Endothelial cell of umbilical vein (primary cell): ENCODE measurements at regions not wholly inside any gene's neighbourhood (a gene's known extent, or its start where the extent isn't known, plus 50 kb on each side); places are given as distances from the start of the nearest gene placed in this dataset.
A peak's percentile ranks its signal among the peaks of the same experiment; 100 is the strongest.

Experiments
- BruUV-seq: library from RNA; stranded (reverse); fragments of 400-500 nt; replicated peaks from 2 replicates; lab custom pipeline; 2021; lab: Mats Ljungman, UMichigan
- CTCF ChIA-PET: fragments of 300-600, 350-600 bp; sonication (Branson Sonifier 250); formaldehyde crosslinking; loops from one replicate; lab custom pipeline; 2021; ENCODE audit warnings: antibody characterized with exemption, inconsistent platforms; lab: Charles Lee
- POLR2A ChIA-PET: fragments of 300-600, 350-600 bp; sonication (Branson Sonifier 250); formaldehyde crosslinking; loops from one replicate; lab custom pipeline; 2021; ENCODE audit warnings: antibody characterized with exemption, inconsistent platforms; lab: Charles Lee
- DNase-seq: peaks from one replicate; pipeline ENCODE4 v3.0.0-alpha.2; 2011; ENCODE audit warnings: low read depth, low spot score
- FAIRE-seq: peaks from 2 replicates; lab custom pipeline; 2011; peaks lifted over from hg19 to GRCh38; lab: Jason Lieb, UNC
- H2AFZ ChIP-seq: 2 replicates; pipeline ENCODE4 v1.6.0; 2012; ENCODE audit warnings: low read depth, low read length, control low read depth, inconsistent platforms
- H3K27ac ChIP-seq: 2 replicates; pipeline ENCODE4 v1.5.1; 2011; ENCODE audit warnings: low read depth, mild to moderate bottlenecking, control low read depth, low read length, moderate library complexity; ENCODE audit not compliant: insufficient read depth
- H3K27me3 ChIP-seq, 2 experiments: 2 replicates each; pipeline versions ENCODE4 v1.6.0 to v1.6.1; 2011; ENCODE audit warnings: low read length in 2 of 2, mixed read lengths in 1 of 2; ENCODE audit not compliant: control insufficient read depth in 2 of 2, insufficient read depth in 2 of 2
- H3K36me3 ChIP-seq, 2 experiments: 2 replicates in 1 of 2; 3 replicates in 1 of 2; pipeline ENCODE4 v1.5.1; 2011; ENCODE audit warnings: low read length in 2 of 2, mild to moderate bottlenecking in 1 of 2, moderate library complexity in 1 of 2; ENCODE audit not compliant: control insufficient read depth in 2 of 2, insufficient read depth in 2 of 2; ENCODE audit errors: extremely low read depth in 1 of 2
- H3K4me1 ChIP-seq: 3 replicates; pipeline ENCODE4 v1.5.1; 2011; ENCODE audit warnings: mild to moderate bottlenecking, low read length; ENCODE audit not compliant: control insufficient read depth, insufficient read depth; ENCODE audit errors: extremely low read depth
- H3K4me2 ChIP-seq: 2 replicates; pipeline ENCODE4 v1.6.1; 2011; ENCODE audit warnings: low read length, control low read depth, mixed read lengths; ENCODE audit not compliant: insufficient read depth
- H3K4me3 ChIP-seq, 3 experiments: fragments of 200-600 bp in 1 of 3; sonication (generic), shearing (Covaris generic) in 1 of 3; replicated peaks in 1 of 3; 2 replicates each; pipeline ENCODE4 v1.5.1; 2011 to 2016; ENCODE audit warnings: control low read depth in 3 of 3, low read length in 3 of 3, mild to moderate bottlenecking in 2 of 3, inconsistent platforms in 1 of 3, low read depth in 1 of 3, moderate library complexity in 1 of 3; ENCODE audit not compliant: insufficient read depth in 1 of 3
- H3K79me2 ChIP-seq: 2 replicates; pipeline ENCODE4 v1.6.0; 2012; ENCODE audit warnings: low read length, inconsistent platforms; ENCODE audit not compliant: control insufficient read depth, insufficient read depth
- H3K9ac ChIP-seq: replicated peaks from 2 replicates; pipeline ENCODE3; 2011; ENCODE audit warnings: low read length, control low read depth; ENCODE audit not compliant: insufficient read depth; ENCODE audit errors: extremely low read depth
- H3K9me1 ChIP-seq: replicated peaks from 3 replicates; pipeline ENCODE4 v1.6.0; 2011; ENCODE audit warnings: mild to moderate bottlenecking, low read length; ENCODE audit not compliant: control insufficient read depth, insufficient read depth; ENCODE audit errors: extremely low read depth
- H3K9me3 ChIP-seq: replicated peaks from 2 replicates; pipeline ENCODE4 v1.5.1; 2012; ENCODE audit warnings: low read length, inconsistent platforms; ENCODE audit not compliant: control insufficient read depth, insufficient read depth
- H4K20me1 ChIP-seq: replicated peaks from 2 replicates; pipeline ENCODE3; 2011; ENCODE audit warnings: mild to moderate bottlenecking, low read length; ENCODE audit not compliant: control insufficient read depth, insufficient read depth; ENCODE audit errors: extremely low read depth
- FOS ChIP-seq: IDR thresholded peaks from 2 replicates; pipeline ENCODE4 v1.6.1; 2011; ENCODE audit warnings: mild to moderate bottlenecking, low read length, moderate library complexity, borderline replicate concordance; ENCODE audit not compliant: insufficient read depth
- JUN ChIP-seq: IDR thresholded peaks from 2 replicates; pipeline ENCODE4 v1.6.1; 2011; ENCODE audit warnings: borderline replicate concordance, low read depth; ENCODE audit not compliant: insufficient read length, insufficient read depth
- POLR2A ChIP-seq: IDR thresholded peaks from 2 replicates; pipeline ENCODE4 v1.6.1; 2012; ENCODE audit warnings: low read depth, mild to moderate bottlenecking, control low read depth, low read length
- POLR2AphosphoS5 ChIP-seq: IDR thresholded peaks from 2 replicates; pipeline ENCODE4 v1.6.1; 2012; ENCODE audit warnings: low read depth, mild to moderate bottlenecking, control low read depth, low read length, moderate library complexity; ENCODE audit not compliant: insufficient read depth
- dilution Hi-C: fragments of 300-500 bp; cut with MboI; formaldehyde crosslinking; loops from one replicate; pipeline ENCODE4 v1.15.0; 2019; ENCODE audit warnings: low sequenced_read_pairs; ENCODE audit not compliant: extremely low pct_ligation_motif_present
- intact Hi-C: fragments of 100-400 bp; cut with micrococcal nuclease; formaldehyde crosslinking; loops from one replicate; pipeline ENCODE4 v1.10.0; 2022
- TF ChIP-seq, protein P1 (sequence below): IDR thresholded peaks from 2 replicates; pipeline ENCODE4 v1.6.1; 2011; ENCODE audit not compliant: insufficient read depth, insufficient read length

DNA sequence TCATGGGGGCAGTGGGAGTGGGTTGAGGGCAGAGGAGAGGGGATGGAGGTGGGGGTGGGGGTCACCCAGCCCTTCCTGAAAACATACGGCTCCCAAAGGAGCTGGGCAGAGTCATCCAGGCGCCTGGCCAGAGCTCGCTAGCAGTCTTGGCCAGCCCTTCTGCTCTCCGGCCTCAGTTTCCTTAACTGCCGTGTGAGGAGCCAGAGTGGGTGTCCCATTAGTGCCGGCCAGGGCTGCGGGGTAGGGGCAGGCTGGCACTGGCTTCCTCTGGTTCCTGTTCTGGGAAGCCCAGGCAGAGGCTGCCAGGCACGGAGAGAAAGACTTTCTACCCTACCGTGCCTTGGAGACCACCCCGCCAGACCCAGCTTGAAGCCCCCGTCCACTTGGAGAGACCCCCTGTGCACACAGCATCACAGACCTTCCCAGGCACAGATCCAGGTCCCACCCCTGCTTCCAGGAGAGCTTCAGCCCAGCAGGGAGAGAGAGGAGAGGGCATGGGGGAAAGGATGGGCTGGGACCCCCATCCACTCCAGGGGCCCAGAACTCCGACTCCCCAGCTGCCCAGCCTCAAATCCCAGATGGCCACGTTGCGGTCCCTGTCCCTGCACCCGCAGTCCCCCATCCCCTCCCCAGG is 93.3 kb downstream of the RFLNA start:
- POLR2A ChIA-PET, result interaction anchor here (0.6 to 2.0 kb wide), 3 partner anchors 8 to 131 kb away, joined by 3 to 11 read pairs (median 8); no protein-coding TSS in a partner anchor
- peak overlapping the region; percentile 86 for H3K4me2 ChIP-seq
- intact Hi-C loops, result loop anchor here (1.0 to 5.0 kb wide), 4 partner anchors 8 to 359 kb away; partner anchors contain the start of gene NCOR2
- TF ChIP-seq POLR2AphosphoS5 (peak; percentile 2), POLR2A (peak; percentile 5), FOS (no peak)
- H3K79me2 ChIP-seq, result peaks cover 61% of the 10 kb centered on the region
- no peaks in the 10 kb centered on the region for H3K9me3 ChIP-seq
- dilution Hi-C loops, result no loop called here
- no peaks in the 10 kb centered on the region for H3K9me1 ChIP-seq
- DNase-seq (peak; percentile 8), FAIRE-seq (no peak)
- peak overlapping the region; percentile 90 for H3K9ac ChIP-seq
- no peaks in the 10 kb centered on the region for H3K27me3 ChIP-seq
- H4K20me1 ChIP-seq, result no peaks in the 10 kb centered on the region
- H3K36me3 ChIP-seq, result peaks cover 4 to 10% of the 10 kb centered on the region in 2 experiments
- no peak overlapping the region for H2AFZ ChIP-seq
- CTCF ChIA-PET, result interaction anchor here (0.8 to 8.3 kb wide), 19 partner anchors 8 to 383 kb away, joined by 3 to 60 read pairs (median 4); no protein-coding TSS in a partner anchor
- peaks cover 76% of the 10 kb centered on the region for H3K4me1 ChIP-seq
- peak overlapping the region; percentile 85 for H3K27ac ChIP-seq
- peak overlapping the region; percentile 42 to 83 (median 81) for H3K4me3 ChIP-seq
- TSS peak; percentile 47 for BruUV-seq

DNA sequence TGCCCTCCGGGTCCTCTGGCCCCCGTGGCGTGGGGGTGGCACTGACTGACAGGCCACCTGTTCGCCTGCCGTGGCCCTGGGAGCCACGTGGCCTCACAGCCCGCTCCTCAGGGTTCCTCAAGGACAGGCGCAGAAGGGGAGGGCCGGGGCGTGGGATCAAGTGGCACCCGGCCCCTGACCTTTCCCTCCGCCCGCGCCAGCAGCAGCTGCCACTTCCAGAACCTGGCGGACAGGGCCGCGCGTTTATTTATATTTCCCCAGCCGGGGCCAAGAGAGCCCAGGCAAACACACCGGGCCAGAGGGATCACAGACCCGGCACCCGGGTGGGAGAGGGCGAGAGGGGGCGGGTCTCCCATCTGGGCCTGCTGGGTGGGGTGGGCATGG is 92.6 kb downstream of the RFLNA start:
- H3K4me1 ChIP-seq, result peaks cover 76% of the 10 kb centered on the region
- no peak for FAIRE-seq
- peak; percentile 24 for DNase-seq
- H3K4me2 ChIP-seq, result peak overlapping the region; percentile 70
- BruUV-seq, result no TSS peak
- peaks cover 67% of the 10 kb centered on the region for H3K79me2 ChIP-seq
- no peaks in the 10 kb centered on the region for H4K20me1 ChIP-seq
- peak overlapping the region; percentile 42 to 83 (median 81) for H3K4me3 ChIP-seq
- dilution Hi-C loops, result no loop called here
- ChIA-PET CTCF (interaction anchor here (0.8 to 8.3 kb wide), 7 partner anchors 7 to 384 kb away, joined by 3 to 60 read pairs (median 5); no protein-coding TSS in a partner anchor), POLR2A (no interaction called here)
- H3K9me1 ChIP-seq, result no peaks in the 10 kb centered on the region
- H3K9ac ChIP-seq, result peak overlapping the region; percentile 44
- no peaks in the 10 kb centered on the region for H3K27me3 ChIP-seq
- H3K27ac ChIP-seq, result peak overlapping the region; percentile 51
- no peak overlapping the region for H2AFZ ChIP-seq
- H3K9me3 ChIP-seq, result no peaks in the 10 kb centered on the region
- TF ChIP-seq JUN, result no peak
- no peak for TF ChIP-seq POLR2A
- TF ChIP-seq, protein P1, sequence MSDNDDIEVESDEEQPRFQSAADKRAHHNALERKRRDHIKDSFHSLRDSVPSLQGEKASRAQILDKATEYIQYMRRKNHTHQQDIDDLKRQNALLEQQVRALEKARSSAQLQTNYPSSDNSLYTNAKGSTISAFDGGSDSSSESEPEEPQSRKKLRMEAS, result peak; percentile 25
- intact Hi-C loops, result loop anchor here (5.0 kb wide), 1 partner anchor 360 kb away; no protein-coding TSS in a partner anchor
- H3K36me3 ChIP-seq, result peaks cover 4 to 11% of the 10 kb centered on the region in 2 experiments
